SK-N-SH (cell line): ENCODE measurements at regions not wholly inside any gene's neighbourhood (a gene's known extent, or its start where the extent isn't known, plus 50 kb on each side); places are given as distances from the start of the nearest gene placed in this dataset.

Experiments used
- CTCF ChIP-seq: fragments of 200-600 bp; sonication (generic); IDR thresholded peaks from 2 replicates; pipeline ENCODE4 v1.6.1; 2017; ENCODE audit warnings: antibody characterized with exemption, mild to moderate bottlenecking, moderate library complexity
- EP300 ChIP-seq, 2 experiments: IDR thresholded peaks; 2 replicates each; pipeline versions ENCODE4 v1.4.0 to v1.6.1; 2012; ENCODE audit warnings: borderline replicate concordance in 1 of 2, low read depth in 1 of 2, low read length in 1 of 2
- EZH2phosphoT487 ChIP-seq: fragments of 200-600 bp; sonication (generic); IDR thresholded peaks from 2 replicates; pipeline ENCODE4 v1.6.1; 2017; ENCODE audit warnings: low read depth, mixed run types, mild to moderate bottlenecking, antibody characterized with exemption, moderate library complexity, borderline replicate concordance
- MEF2A ChIP-seq: IDR thresholded peaks from 2 replicates; pipeline ENCODE4 v1.4.0; 2012; ENCODE audit warnings: low read depth, borderline replicate concordance
- POLR2AphosphoS5 ChIP-seq: IDR thresholded peaks from 2 replicates; pipeline ENCODE4 v1.6.1; 2012; ENCODE audit warnings: low read depth, low read length
- RAD21 ChIP-seq: IDR thresholded peaks from 2 replicates; pipeline ENCODE4 v1.6.1; 2012; ENCODE audit warnings: mild to moderate bottlenecking, low read length
- RFX5 ChIP-seq: IDR thresholded peaks from 2 replicates; pipeline ENCODE4 v1.6.1; 2012; ENCODE audit warnings: mild to moderate bottlenecking, improper control_type of control experiment, low read length
- TCF12 ChIP-seq: IDR thresholded peaks from 2 replicates; pipeline ENCODE4 v1.4.0; 2012
- TF ChIP-seq, protein P1 (sequence below): IDR thresholded peaks from 2 replicates; pipeline ENCODE4 v1.4.0; 2012; ENCODE audit warnings: low read depth, borderline replicate concordance

GRCh38 chr5:82419559-82420332 lies 141.6 kb upstream of the RPS23 start:
- TF ChIP-seq EZH2phosphoT487 (no peak), CTCF (no peak), POLR2AphosphoS5 (no peak), TCF12 (no peak), MEF2A (no peak), RAD21 (no peak), RFX5 (no peak), EP300 (IDR thresholded peaks at IDR 0.05; ENCODE audit: borderline replicate concordance in 1 of 2, low read depth in 1 of 2, low read length in 1 of 2) (peak in 1 of 2 experiments; percentile 60; a peak in 1 of 4 replicates)
- TF ChIP-seq, protein P1, sequence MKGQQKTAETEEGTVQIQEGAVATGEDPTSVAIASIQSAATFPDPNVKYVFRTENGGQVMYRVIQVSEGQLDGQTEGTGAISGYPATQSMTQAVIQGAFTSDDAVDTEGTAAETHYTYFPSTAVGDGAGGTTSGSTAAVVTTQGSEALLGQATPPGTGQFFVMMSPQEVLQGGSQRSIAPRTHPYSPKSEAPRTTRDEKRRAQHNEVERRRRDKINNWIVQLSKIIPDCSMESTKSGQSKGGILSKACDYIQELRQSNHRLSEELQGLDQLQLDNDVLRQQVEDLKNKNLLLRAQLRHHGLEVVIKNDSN: no peak
